HepG2 (cell line): ENCODE measurements at regions not wholly inside any gene's neighbourhood (a gene's known extent, or its start where the extent isn't known, plus 50 kb on each side); places are given as distances from the start of the nearest gene placed in this dataset.

ENCODE experiments used
- ATAC-seq: fragments of 200-7000 bp; cut with Tn5 transposase; 3 replicates; pipeline ENCODE4 v1.9.1; 2020; ENCODE audit warnings: mild to moderate bottlenecking, moderate library complexity
- BruUV-seq: library from RNA; stranded (reverse); fragments of 400-500 nt; replicated peaks from 2 replicates; lab custom pipeline; 2021; lab: Mats Ljungman, UMichigan
- CTCF ChIA-PET: fragments of 300-600 bp; formaldehyde crosslinking; extraction: SDS; loops from one replicate; lab custom pipeline; 2021; ENCODE audit warnings: low total read pairs, inconsistent platforms, low intra/inter-chr PET ratio; lab: Yijun Ruan, JAX
- POLR2A ChIA-PET: fragments of 350-600 bp; sonication (Branson Sonifier 250); formaldehyde crosslinking; loops from one replicate; lab custom pipeline; 2020; ENCODE audit warnings: antibody characterized with exemption, inconsistent platforms; lab: Yijun Ruan, JAX
- DNase-seq: peaks from one replicate; pipeline ENCODE4 v3.0.0-alpha.2; 2015; ENCODE audit warnings: low spot score
- FAIRE-seq: peaks from 3 replicates; lab custom pipeline; 2011; peaks lifted over from hg19 to GRCh38; lab: Jason Lieb, UNC
- H2AFZ ChIP-seq: one replicate; pipeline ENCODE4 v1.6.1; 2011; ENCODE audit warnings: low read length, inconsistent platforms
- H3K27ac ChIP-seq: fragments of 300-600 bp; 3 replicates; pipeline ENCODE4 v1.8.0; 2011; ENCODE audit warnings: mixed run types, mild to moderate bottlenecking, mixed read lengths, low read length, inconsistent platforms; ENCODE audit not compliant: insufficient read depth; ENCODE audit errors: extremely low read length
- H3K27me3 ChIP-seq, 2 experiments: fragments of 200-600 bp in 1 of 2; 2 replicates in 1 of 2; 3 replicates in 1 of 2; pipeline versions ENCODE4 v1.6.0 to v1.8.0; 2011; ENCODE audit warnings: low read length in 2 of 2, mild to moderate bottlenecking in 2 of 2, moderate library complexity in 2 of 2, inconsistent platforms in 1 of 2; ENCODE audit not compliant: insufficient read depth in 2 of 2, control insufficient read depth in 1 of 2
- H3K36me3 ChIP-seq, 2 experiments: fragments of 200-600 bp in 1 of 2; replicated peaks in 1 of 2; 2 replicates in 1 of 2; 3 replicates in 1 of 2; pipeline versions ENCODE4 v1.5.1 to v1.8.0; 2011; ENCODE audit warnings: low read length in 2 of 2, inconsistent platforms in 1 of 2; ENCODE audit not compliant: insufficient read depth in 2 of 2, control insufficient read depth in 1 of 2
- H3K4me1 ChIP-seq: 2 replicates; pipeline ENCODE4 v1.5.1; 2012; ENCODE audit warnings: low read length, inconsistent platforms; ENCODE audit not compliant: insufficient read depth
- H3K4me2 ChIP-seq: 2 replicates; pipeline ENCODE4 v1.6.0; 2011; ENCODE audit warnings: low read depth, low read length, inconsistent platforms
- H3K4me3 ChIP-seq, 3 experiments: fragments of 200-600 bp in 1 of 3; sonication (generic), shearing (Covaris generic) in 1 of 3; replicated peaks in 1 of 3; 2 replicates each; pipeline ENCODE4 v1.5.1; 2011 to 2016; ENCODE audit warnings: low read length in 3 of 3, inconsistent platforms in 2 of 3, low read depth in 2 of 3, mild to moderate bottlenecking in 2 of 3, control low read depth in 1 of 3, mixed read lengths in 1 of 3; ENCODE audit not compliant: insufficient read depth in 1 of 3
- H3K79me2 ChIP-seq: one replicate; pipeline ENCODE4 v1.6.1; 2011; ENCODE audit warnings: low read length, inconsistent platforms; ENCODE audit not compliant: insufficient read depth
- H3K9ac ChIP-seq: 2 replicates; pipeline ENCODE4 v1.6.0; 2011; ENCODE audit warnings: mild to moderate bottlenecking, low read depth, low read length, inconsistent platforms; ENCODE audit not compliant: insufficient read depth
- H3K9me3 ChIP-seq: 2 replicates; pipeline ENCODE4 v1.5.1; 2012; ENCODE audit warnings: mild to moderate bottlenecking, low read length
- H4K20me1 ChIP-seq: 2 replicates; pipeline ENCODE4 v1.6.0; 2011; ENCODE audit warnings: inconsistent platforms, mild to moderate bottlenecking, low read length, moderate library complexity; ENCODE audit not compliant: insufficient read depth
- ARNTL ChIP-seq: sonication (generic); formaldehyde crosslinking; IDR thresholded peaks from 2 replicates; pipeline ENCODE4 v1.4.0; 2020; ENCODE audit warnings: mild to moderate bottlenecking, missing genetic modification reagents
- BCLAF1 ChIP-seq: fragments of 450-650 bp; IDR thresholded peaks from 2 replicates; pipeline ENCODE4 v1.6.1; 2017; ENCODE audit warnings: mild to moderate bottlenecking
- EZH2 ChIP-seq: conservative IDR thresholded peaks from 2 replicates; pipeline ENCODE4 v1.6.1; 2012; ENCODE audit warnings: mild to moderate bottlenecking, low read depth, low read length, moderate library complexity
- ZBTB14 ChIP-seq: sonication (generic); formaldehyde crosslinking; IDR thresholded peaks from 2 replicates; pipeline ENCODE4 v1.4.0; 2020; ENCODE audit warnings: missing genetic modification reagents
- ZBTB20 ChIP-seq: sonication (generic); formaldehyde crosslinking; IDR thresholded peaks from 2 replicates; pipeline ENCODE4 v1.8.1; 2023; ENCODE audit warnings: missing genetic modification reagents, low read depth, mild to moderate bottlenecking, borderline replicate concordance
- ZBTB3 ChIP-seq: sonication (generic); formaldehyde crosslinking; IDR thresholded peaks from 2 replicates; pipeline ENCODE4 v1.4.0; 2020; ENCODE audit warnings: low read depth, mild to moderate bottlenecking, moderate library complexity, missing genetic modification reagents, borderline replicate concordance
- ZBTB40 ChIP-seq, 2 experiments: fragments of 450-650 bp in 1 of 2; sonication (generic) in 1 of 2; formaldehyde crosslinking in 1 of 2; IDR thresholded peaks; 2 replicates each; pipeline versions ENCODE4 v1.6.1 to v1.8.0; 2016 to 2022; ENCODE audit warnings: antibody characterized with exemption in 1 of 2, mild to moderate bottlenecking in 1 of 2, missing genetic modification reagents in 1 of 2
- ZBTB8A ChIP-seq: sonication (generic); formaldehyde crosslinking; IDR thresholded peaks from 2 replicates; pipeline ENCODE4 v1.4.0; 2020; ENCODE audit warnings: mild to moderate bottlenecking, low read depth, missing genetic modification reagents, borderline replicate concordance
- ZNF33A ChIP-seq: sonication (generic); formaldehyde crosslinking; IDR thresholded peaks from 2 replicates; pipeline ENCODE4 v1.5.1; 2020; ENCODE audit warnings: missing genetic modification reagents, mild to moderate bottlenecking, moderate library complexity, borderline replicate concordance
- in situ Hi-C: cut with HindIII; loops from 2 replicates; pipeline ENCODE4 v1.10.0; 2017; ENCODE audit warnings: low pct_unique_long_range_greater_than_20kb; ENCODE audit not compliant: extremely low pct_ligation_motif_present
- intact Hi-C: fragments of 100-400 bp; cut with micrococcal nuclease; formaldehyde crosslinking; loops from one replicate; pipeline ENCODE4 v1.10.0; 2022; ENCODE audit not compliant: unreplicated experiment

GRCh38 chr1:87744763-87745162 is 416.1 kb downstream of the LMO4 start:
- Histone ChIP-seq H4K20me1 (no peaks in the 10 kb centered on the region), H3K27me3 (no peaks in the 10 kb centered on the region), H2AFZ (no peak overlapping the region), H3K9me3 (no peaks in the 10 kb centered on the region), H3K27ac (no peak overlapping the region), H3K4me2 (no peak overlapping the region), H3K79me2 (no peaks in the 10 kb centered on the region), H3K9ac (no peak overlapping the region), H3K4me1 (no peaks in the 10 kb centered on the region; the same call in 1 of the 2 replicates), H3K4me3 (no peak overlapping the region), H3K36me3 (no peaks in the 10 kb centered on the region)
- in situ Hi-C loops = no loop called here
- ChIA-PET CTCF (no interaction called here), POLR2A (no interaction called here)
- intact Hi-C loops = no loop called here
- no peak for ATAC-seq
- FAIRE-seq = no peak
- TF ChIP-seq ZBTB40 (IDR thresholded peaks at IDR 0.05) = no peak
- TF ChIP-seq ZBTB40 (CRISPR knock-in tag; IDR thresholded peaks at IDR 0.05) = no peak
- TF ChIP-seq ZBTB8A (CRISPR knock-in tag) = no peak
- no peak for TF ChIP-seq ZBTB14
- no peak for TF ChIP-seq ZBTB3 (CRISPR knock-in tag)
- no peak for TF ChIP-seq ZBTB20
- TF ChIP-seq ARNTL = no peak
- no peak for TF ChIP-seq EZH2
- TF ChIP-seq BCLAF1 = no peak
- TF ChIP-seq ZNF33A = no peak
- no peak for DNase-seq
- no TSS peak for BruUV-seq
